Muscle of back (tissue), 3 donors: ENCODE measurements at regions not wholly inside any gene's neighbourhood (a gene's known extent, or its start where the extent isn't known, plus 50 kb on each side); places are given as distances from the start of the nearest gene placed in this dataset.

Experiments
- DNase-seq, 3 donors: peaks; one replicate each; pipeline versions ENCODE4 v3.0.0 to v3.0.0-alpha.2; 2013

GRCh38 chr7:115707258-115708012, 323.1 kb downstream of the TFEC start:
- peak in 1 of 3 donors; percentile 4 for DNase-seq

- no peak for DNase-seq
Observed at GRCh38 chr7:115704884-115705283, 325.7 kb downstream of the TFEC start.

DNA sequence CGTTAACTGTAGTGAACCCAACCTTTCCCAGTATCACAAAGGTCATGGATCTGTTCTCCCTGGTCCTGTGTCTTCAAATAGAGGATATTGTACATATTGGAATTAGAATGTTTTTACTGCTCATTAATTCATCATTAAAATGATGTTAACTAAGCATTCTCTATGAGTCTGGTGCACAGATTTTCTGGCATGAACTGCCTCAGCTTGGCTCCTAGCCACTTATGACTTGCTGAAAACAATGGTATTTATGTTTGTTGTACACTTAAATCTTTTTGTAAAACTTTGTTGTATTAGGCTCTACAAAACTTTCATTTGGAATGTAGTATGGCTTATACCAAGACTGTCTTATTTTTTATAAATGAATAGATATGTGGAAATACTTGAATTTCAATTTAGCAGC, 329.4 kb downstream of the TFEC start:
- DNase-seq = peak in 1 of 3 donors; percentile 20

GRCh38 chr7:115694424-115694823, 336.1 kb downstream of the TFEC start:
- no peak for DNase-seq

- no peak for DNase-seq
Observed at GRCh38 chr7:115693779-115694178, 336.8 kb downstream of the TFEC start.

GRCh38 chr7:115689941-115690340, 340.6 kb downstream of the TFEC start:
- DNase-seq = no peak

GRCh38 chr7:115683093-115683492, 347.5 kb downstream of the TFEC start:
- no peak for DNase-seq

- DNase-seq = no peak
Observed at GRCh38 chr7:115682507-115682906, 348.1 kb downstream of the TFEC start.

GRCh38 chr7:115680921-115681320, 349.6 kb downstream of the TFEC start:
- no peak for DNase-seq

DNA sequence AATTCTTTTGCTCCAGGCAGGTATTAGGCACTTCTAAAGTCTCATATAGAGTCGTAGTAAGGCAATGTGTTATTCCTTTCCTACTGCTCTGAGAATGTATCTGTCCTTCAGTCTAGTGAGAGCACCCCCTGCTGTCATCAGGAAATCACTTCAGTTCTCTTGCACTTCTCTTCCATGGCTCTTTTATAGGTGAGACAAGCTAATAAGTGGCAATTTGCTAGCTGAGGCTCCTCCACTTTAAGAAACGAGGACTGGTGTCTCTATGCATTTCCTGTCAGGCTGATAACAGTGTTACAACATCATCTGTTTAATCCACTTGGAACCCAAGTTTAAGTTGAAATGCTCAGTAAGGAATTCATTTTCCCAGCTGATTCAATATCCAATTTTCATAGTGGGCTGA, 350.6 kb downstream of the TFEC start:
- DNase-seq = peak in 1 of 3 donors; percentile 32

- peak in 1 of 3 donors; percentile 12 for DNase-seq
Observed at GRCh38 chr7:115679423-115679822, 351.1 kb downstream of the TFEC start.

DNA sequence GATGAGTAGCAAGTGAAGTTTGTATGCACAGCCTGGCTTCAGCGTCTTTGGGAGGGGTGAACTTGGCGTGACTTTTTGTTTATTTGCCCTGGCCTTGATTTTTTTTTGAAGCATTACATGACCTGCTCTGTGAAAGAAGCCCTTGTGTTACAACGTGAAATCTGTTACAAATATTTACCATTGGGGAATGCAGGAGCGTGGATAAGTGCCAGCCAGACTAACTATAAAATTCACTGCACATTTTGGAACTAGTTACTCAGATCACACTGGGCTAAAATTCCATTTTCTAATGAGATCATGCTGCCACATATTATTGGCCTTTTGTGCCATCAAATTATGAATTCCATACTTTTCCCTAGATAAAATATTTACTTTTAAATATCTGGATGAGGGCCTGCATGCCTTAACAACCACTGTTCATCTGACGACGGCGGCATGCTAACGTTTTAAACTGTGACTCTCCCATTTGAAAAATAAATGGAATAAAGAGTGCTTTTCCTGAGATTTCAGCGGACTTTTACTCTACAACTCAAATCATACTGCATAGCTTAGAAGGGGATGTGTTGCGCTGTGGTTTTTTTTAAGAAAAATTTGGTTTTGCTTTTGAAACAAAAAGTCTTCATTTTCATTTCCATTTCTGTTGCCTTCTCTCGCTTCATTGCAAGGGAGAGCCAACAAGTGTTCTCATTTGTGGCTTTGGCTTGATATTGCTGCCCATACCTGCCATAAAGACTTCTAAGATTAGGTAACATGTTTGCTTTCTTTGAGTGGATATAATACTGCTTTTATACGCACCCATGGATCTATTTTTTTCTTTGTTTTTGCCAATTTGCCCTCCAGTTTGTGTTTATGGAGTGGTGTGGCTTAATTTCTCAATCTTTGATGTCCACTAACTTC, 352.2 kb downstream of the TFEC start:
- peak; percentile 49 to 79 (median 50) for DNase-seq

- no peak for DNase-seq
Observed at GRCh38 chr7:115676707-115677106, 353.9 kb downstream of the TFEC start.

DNA sequence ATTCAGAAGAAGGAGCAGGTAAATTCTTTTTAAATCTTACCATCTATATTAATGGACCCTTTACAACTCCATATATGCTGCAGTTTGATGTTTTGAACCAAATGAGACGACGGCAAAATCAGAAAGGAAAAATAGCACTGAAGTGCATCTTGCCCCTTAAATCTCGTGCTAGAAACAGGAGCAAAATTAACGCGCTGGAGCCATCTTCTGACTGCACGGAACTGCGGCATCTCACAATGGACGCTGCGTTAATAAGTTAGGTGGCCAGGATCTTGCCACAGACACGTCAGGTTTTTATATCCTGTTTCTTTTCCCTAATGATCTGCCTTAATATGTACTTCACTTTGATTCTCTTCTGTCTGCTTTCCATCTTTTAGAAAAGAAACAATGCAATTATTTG, 354.5 kb downstream of the TFEC start:
- peak in 2 of 3 donors; percentile 22 to 63 for DNase-seq

DNA sequence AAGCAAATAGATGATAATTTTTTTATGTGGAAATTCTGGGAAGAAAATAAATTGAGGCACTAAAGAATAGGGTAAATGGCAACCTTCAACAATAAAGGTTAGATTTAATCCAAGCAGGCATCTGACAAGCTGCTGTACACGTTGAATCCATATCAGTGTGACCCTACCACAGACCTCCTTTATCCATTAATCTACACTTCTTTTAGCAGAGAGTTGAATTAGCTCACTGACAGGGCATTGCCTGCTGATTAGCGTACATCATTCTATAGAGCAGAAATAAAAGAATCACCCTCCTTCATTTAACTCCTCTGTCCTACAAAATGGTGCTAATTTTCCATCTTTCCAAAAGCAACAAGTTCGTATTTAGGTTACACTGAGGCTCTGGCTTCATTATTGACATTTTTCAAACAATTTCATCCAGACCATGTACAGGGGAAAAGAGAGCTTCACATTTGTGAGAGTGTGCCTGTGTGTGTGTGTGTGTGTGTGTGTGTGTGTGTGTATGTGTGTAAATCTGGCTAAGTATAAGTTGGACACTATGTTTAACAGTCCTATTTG, 356.0 kb downstream of the TFEC start:
- DNase-seq = no peak

DNA sequence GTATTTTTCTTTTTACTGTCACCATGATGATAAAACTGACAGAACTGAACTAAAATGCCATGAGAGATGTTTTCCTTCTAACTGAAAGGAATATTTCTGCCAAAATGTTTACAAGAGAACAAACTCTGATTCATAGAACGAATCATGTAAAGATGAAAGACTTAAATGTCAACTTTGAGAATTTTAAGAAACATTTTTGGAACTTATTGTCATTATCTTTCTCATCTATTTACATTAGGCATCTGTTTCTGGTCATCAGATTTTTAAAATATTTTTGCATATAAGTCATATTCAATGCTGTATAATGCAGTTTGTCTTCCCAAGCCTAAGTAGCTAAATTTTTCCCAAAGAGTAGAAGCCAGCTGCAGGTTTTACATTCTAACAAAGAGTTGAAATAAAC, 358.5 kb downstream of the TFEC start:
- DNase-seq = no peak

- DNase-seq = no peak
Observed at GRCh38 chr7:115662676-115663075, 367.9 kb downstream of the TFEC start.

DNA sequence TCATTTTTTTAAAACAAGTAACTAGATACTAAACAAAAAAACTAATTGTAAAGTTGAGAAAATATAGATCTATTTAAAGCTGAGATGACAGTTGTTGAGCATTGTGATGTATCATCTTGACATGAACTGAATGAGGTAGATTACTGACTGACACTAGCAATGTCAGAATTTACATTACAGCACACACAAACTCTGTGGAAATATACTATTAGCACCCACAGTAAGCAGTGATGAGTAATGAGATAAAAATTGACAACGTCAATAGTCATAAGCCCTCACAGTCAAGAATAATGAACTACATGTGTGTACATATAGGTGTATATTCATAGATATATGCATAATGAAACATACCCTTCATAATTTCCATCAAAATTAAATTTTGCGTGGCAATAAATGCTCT, 368.4 kb downstream of the TFEC start:
- DNase-seq = no peak

- DNase-seq = no peak
Observed at GRCh38 chr7:115658223-115658622, 372.3 kb downstream of the TFEC start.

DNA sequence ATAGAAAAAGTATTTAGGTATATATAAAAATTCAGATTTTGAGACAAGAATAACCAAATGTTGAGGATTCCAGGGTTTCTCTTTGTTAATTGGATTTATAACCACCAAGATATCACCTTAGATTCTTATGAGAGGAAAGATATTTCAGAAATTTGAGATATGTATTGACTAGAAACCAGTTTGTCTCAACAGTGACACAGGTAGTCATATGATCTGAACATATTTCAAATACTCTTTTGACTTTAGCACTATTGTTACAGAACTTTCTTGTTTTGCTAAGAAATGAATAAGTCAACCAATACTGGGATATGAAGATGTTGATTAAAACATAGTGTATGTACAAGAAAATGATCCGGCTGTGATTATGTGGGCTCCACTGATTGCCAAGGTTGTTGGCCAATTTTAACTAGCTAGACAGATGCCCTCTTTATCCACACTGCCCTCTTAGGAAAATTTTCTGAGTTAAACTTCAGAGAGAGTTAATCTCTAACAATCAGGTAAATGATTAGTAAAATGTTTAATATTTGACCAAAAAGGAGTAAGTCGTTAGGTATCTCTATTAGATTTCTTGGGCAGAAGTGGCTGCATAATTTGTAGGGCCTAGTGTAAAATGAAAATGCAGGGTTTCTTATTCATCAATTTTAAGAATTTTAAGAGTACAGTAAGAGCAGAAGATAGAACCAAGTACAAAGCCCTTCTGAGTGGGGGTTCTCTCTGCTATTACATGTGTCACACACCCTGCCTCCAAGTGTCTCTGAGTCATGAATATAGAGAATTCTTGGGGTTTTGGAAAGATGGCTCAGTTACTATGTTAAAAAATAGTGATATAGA, 376.0 kb downstream of the TFEC start:
- DNase-seq = peak in 1 of 3 donors; percentile 53

DNA sequence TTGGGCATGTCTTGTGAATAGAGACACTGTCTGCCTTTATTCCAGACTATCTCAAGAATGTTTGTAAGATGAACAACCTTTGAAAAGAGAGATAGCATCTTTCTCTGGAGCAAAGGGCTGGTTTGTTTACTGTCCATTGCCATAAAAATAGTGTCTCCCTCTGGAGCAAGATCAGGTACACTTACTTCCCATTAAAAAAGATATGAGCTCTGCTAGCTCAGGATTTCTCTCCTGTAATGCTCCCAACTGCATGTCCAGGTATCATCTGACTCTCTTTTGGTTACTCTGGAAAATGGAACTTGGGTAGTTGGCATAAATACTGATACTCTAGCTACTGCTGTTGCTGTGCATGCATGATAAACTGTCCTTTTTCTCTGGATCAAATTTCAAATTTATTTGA, 381.1 kb downstream of the TFEC start:
- no peak for DNase-seq

DNA sequence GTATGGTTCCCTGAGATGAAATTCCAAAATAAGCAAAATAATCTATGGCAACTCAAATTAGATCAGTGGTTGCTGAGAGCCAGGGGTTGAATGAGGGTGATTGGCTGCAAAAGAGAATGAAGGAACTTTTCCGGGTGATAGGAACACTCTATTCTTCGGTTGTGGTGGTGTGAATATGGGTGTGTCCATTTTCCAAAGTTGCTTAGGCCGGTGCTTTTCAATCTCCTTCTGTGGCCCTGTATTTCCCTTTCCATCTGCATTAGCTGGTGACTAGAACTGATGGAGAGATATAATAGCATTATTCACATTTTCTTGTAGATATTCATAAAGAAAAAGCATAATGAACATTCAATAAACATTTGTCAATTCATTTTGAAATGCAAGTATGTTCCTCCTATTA, 382.9 kb downstream of the TFEC start:
- DNase-seq = no peak
